Neuronal stem cell (in vitro differentiated cells): ENCODE measurements at regions not wholly inside any gene's neighbourhood (a gene's known extent, or its start where the extent isn't known, plus 50 kb on each side); places are given as distances from the start of the nearest gene placed in this dataset.
"Not testable (repeated sequence)": the region's sequence is repeated elsewhere in the genome, so short reads cannot be mapped to it uniquely, and the experiment has no call there.

Experiments used
- DNase-seq: peaks from one replicate; pipeline ENCODE4 v3.0.0-alpha.2; 2013; ENCODE audit warnings: low spot score
- H2AFZ ChIP-seq: one replicate; pipeline ENCODE4 v1.6.1; 2013; ENCODE audit warnings: mild to moderate bottlenecking, low read length, inconsistent platforms
- H2AK5ac ChIP-seq: 2 replicates; pipeline ENCODE4 v1.6.1; 2013; ENCODE audit warnings: low read depth, mild to moderate bottlenecking, inconsistent platforms, low read length, moderate library complexity, mixed read lengths
- H2BK120ac ChIP-seq: 2 replicates; pipeline ENCODE4 v1.6.1; 2013; ENCODE audit warnings: low read depth, mild to moderate bottlenecking, inconsistent platforms, low read length, moderate library complexity, mixed read lengths
- H2BK12ac ChIP-seq: one replicate; pipeline ENCODE4 v1.6.1; 2013; ENCODE audit warnings: low read length, inconsistent platforms
- H2BK15ac ChIP-seq: 2 replicates; pipeline ENCODE4 v1.6.1; 2013; ENCODE audit warnings: mild to moderate bottlenecking, low read length, inconsistent platforms, mixed read lengths
- H2BK5ac ChIP-seq: one replicate; pipeline ENCODE4 v1.6.1; 2013; ENCODE audit warnings: inconsistent platforms, mild to moderate bottlenecking, low read length, moderate library complexity
- H3K14ac ChIP-seq: one replicate; pipeline ENCODE4 v1.6.1; 2013; ENCODE audit warnings: low read length, inconsistent platforms
- H3K18ac ChIP-seq: 2 replicates; pipeline ENCODE4 v1.6.1; 2013; ENCODE audit warnings: low read length, inconsistent platforms
- H3K23ac ChIP-seq: 2 replicates; pipeline ENCODE4 v1.6.1; 2013; ENCODE audit warnings: low read depth, mild to moderate bottlenecking, mixed read lengths, low read length, inconsistent platforms; ENCODE audit not compliant: poor library complexity
- H3K27ac ChIP-seq: replicated peaks from 3 replicates; pipeline ENCODE4 v1.5.1; 2013; ENCODE audit warnings: low read length, inconsistent platforms
- H3K27me3 ChIP-seq, 3 experiments: 2 replicates each; pipeline ENCODE4 v1.6.1; 2013; ENCODE audit warnings: low read length in 3 of 3, mild to moderate bottlenecking in 2 of 3, inconsistent platforms in 1 of 3, low read depth in 1 of 3, mixed read lengths in 1 of 3, moderate library complexity in 1 of 3; ENCODE audit not compliant: control insufficient read depth in 3 of 3, insufficient read depth in 3 of 3
- H3K36me3 ChIP-seq, 2 donors: replicated peaks in 1 of 2; 2 replicates each; pipeline ENCODE4 v1.6.1; 2013; ENCODE audit warnings: low read length in 2 of 2; ENCODE audit not compliant: control insufficient read depth in 2 of 2, insufficient read depth in 2 of 2
- H3K4ac ChIP-seq: 2 replicates; pipeline ENCODE4 v1.6.1; 2013; ENCODE audit warnings: inconsistent platforms, mild to moderate bottlenecking, low read length, moderate library complexity
- H3K4me1 ChIP-seq, 2 donors: 1 replicate in 1 of 2; 2 replicates in 1 of 2; pipeline ENCODE4 v1.6.1; 2013; ENCODE audit warnings: low read length in 2 of 2, low read depth in 1 of 2; ENCODE audit not compliant: control insufficient read depth in 2 of 2, insufficient read depth in 1 of 2
- H3K4me2 ChIP-seq: one replicate; pipeline ENCODE4 v1.6.1; 2013; ENCODE audit warnings: mild to moderate bottlenecking, low read length, inconsistent platforms; ENCODE audit not compliant: insufficient read depth, poor library complexity, severe bottlenecking
- H3K4me3 ChIP-seq, 2 donors: 2 replicates each; pipeline ENCODE4 v1.5.1; 2013; ENCODE audit warnings: low read length in 2 of 2, mild to moderate bottlenecking in 2 of 2, inconsistent platforms in 1 of 2, moderate library complexity in 1 of 2
- H3K79me1 ChIP-seq: one replicate; pipeline ENCODE4 v1.6.1; 2013; ENCODE audit warnings: low read depth, mild to moderate bottlenecking, inconsistent platforms, low read length, moderate library complexity
- H3K9ac ChIP-seq: one replicate; pipeline ENCODE4 v1.6.1; 2013; ENCODE audit warnings: mild to moderate bottlenecking, low read depth, low read length, inconsistent platforms; ENCODE audit not compliant: poor library complexity
- H3K9me3 ChIP-seq, 2 donors: replicated peaks in 1 of 2; 2 replicates each; pipeline versions ENCODE3 to v1.6.1; 2013; ENCODE audit warnings: low read length in 2 of 2, mild to moderate bottlenecking in 2 of 2, inconsistent platforms in 1 of 2, low read depth in 1 of 2, mixed read lengths in 1 of 2, moderate library complexity in 1 of 2; ENCODE audit not compliant: control insufficient read depth in 2 of 2, insufficient read depth in 1 of 2
- H4K8ac ChIP-seq: one replicate; pipeline ENCODE4 v1.6.1; 2013; ENCODE audit warnings: low read depth, mild to moderate bottlenecking, inconsistent platforms, low read length, moderate library complexity
- H4K91ac ChIP-seq: one replicate; pipeline ENCODE4 v1.6.1; 2013; ENCODE audit warnings: low read length, low read depth, mild to moderate bottlenecking, inconsistent platforms; ENCODE audit not compliant: poor library complexity
- WGBS, 2 donors: extraction: QIAGEN DNeasy Blood & Tissue Kit; methylation state at CpG; one replicate each; pipeline ENCODE4 v1.1.7; 2013; ENCODE audit warnings: missing lambda C conversion rate in 2 of 2, mixed read lengths in 1 of 2; ENCODE audit not compliant: insufficient read length in 2 of 2, insufficient replicate concordance in 1 of 2; ENCODE audit errors: extremely low coverage in 2 of 2; 5-methylcytosine and 5-hydroxymethylcytosine counted together

DNA sequence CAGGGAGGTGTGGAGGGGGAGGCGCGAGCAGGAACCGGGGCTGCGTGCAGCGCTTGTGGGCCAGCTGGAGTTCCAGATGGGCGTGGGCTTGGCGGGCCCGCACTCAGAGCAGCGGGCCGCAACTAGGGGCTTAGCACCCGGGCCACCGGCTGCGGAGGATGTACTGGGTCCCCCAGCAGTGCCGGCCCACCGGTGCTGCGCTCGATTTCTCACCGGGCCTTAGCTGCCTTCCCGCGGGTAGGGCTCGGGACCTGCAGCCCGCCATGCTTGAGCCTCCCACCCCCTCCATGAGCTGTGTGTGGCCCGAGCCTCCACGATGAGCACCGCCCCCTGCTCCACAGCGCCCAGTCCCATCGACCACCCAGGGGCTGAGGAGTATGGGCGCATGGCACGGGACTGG is 309.0 kb upstream of the ELAVL2 start:
- H3K36me3 ChIP-seq, H2BK5ac ChIP-seq, H3K23ac ChIP-seq, H2AK5ac ChIP-seq, H3K27ac ChIP-seq, H3K4ac ChIP-seq, H3K4me3 ChIP-seq, H3K4me2 ChIP-seq, H3K18ac ChIP-seq, H3K79me1 ChIP-seq, H2BK15ac ChIP-seq, H3K27me3 ChIP-seq, H2BK120ac ChIP-seq, DNase-seq, H2AFZ ChIP-seq, H3K4me1 ChIP-seq, H4K91ac ChIP-seq, H2BK12ac ChIP-seq, H3K14ac ChIP-seq, H4K8ac ChIP-seq, H3K9ac ChIP-seq, H3K9me3 ChIP-seq: not testable (repeated sequence)
- no CpG with 5 or more reads among the region's 29 CpGs for WGBS, 2 donors

DNA sequence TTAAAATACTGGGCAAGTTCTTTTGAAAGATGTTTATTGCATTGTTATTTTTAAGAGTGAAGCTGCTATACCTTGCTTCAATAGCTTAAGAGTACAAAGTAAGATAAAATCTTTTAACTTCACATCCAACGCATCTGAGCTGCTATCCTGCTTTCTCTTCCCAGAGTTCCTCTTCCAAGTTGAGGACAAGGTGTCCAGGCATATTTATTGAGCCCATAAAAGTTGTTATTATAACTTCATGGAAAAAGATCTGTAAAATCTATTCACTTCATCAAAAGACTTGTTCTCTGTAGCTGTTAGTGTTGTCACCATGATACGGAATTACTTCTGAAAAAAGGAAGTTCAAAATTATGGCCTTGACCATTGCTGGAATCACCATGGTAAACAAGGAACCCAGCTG is 306.2 kb upstream of the ELAVL2 start:
- Histone ChIP-seq H3K14ac (no peak overlapping the region), H3K27me3 (no peaks in the 10 kb centered on the region), H2BK120ac (no peak overlapping the region), H2BK15ac (no peak overlapping the region), H2BK12ac (no peak overlapping the region), H3K36me3 (no peaks in the 10 kb centered on the region), H3K18ac (no peak overlapping the region), H3K23ac (no peak overlapping the region), H3K4ac (no peak overlapping the region), H2AFZ (no peak overlapping the region), H3K4me3 (no peak overlapping the region), H3K9me3 (no peaks in the 10 kb centered on the region), H3K27ac (no peak overlapping the region), H3K4me2 (no peak overlapping the region), H4K91ac (no peak overlapping the region), H3K9ac (no peak overlapping the region), H4K8ac (no peak overlapping the region), H2AK5ac (no peak overlapping the region), H3K4me1 (no peaks in the 10 kb centered on the region), H2BK5ac (no peak overlapping the region), H3K79me1 (no peaks in the 10 kb centered on the region)
- no CpG with 5 or more reads among the region's 2 CpGs for WGBS, 2 donors
- no peak for DNase-seq

DNA sequence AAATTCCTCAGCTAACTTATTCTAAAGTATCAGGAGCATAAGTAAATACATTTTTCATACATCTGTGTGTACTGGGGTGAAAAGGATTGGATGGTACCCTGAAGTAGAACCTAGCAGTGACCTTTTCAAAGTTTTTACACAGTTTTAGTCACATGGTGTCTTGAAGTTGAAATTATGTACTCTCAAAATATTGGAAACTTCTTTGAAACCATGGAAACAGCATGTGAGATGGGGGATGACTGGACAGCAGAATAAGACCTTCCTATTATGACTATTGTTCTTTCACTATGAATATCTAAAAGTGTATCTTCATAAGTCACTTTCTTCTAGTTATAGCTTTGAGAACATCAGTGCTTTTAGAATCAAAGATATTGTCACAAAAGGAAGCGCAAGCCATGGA is 301.5 kb upstream of the ELAVL2 start:
- H3K36me3 ChIP-seq = no peaks in the 10 kb centered on the region
- H2BK5ac ChIP-seq = no peak overlapping the region
- H3K23ac ChIP-seq = no peak overlapping the region
- H4K8ac ChIP-seq = no peak overlapping the region
- H2BK15ac ChIP-seq = no peak overlapping the region
- H3K14ac ChIP-seq = no peak overlapping the region
- no peak overlapping the region for H3K27ac ChIP-seq
- no peaks in the 10 kb centered on the region for H3K27me3 ChIP-seq
- no CpG with 5 or more reads among the region's 1 CpG for WGBS, 2 donors
- no peak overlapping the region for H4K91ac ChIP-seq
- no peak overlapping the region for H3K4me3 ChIP-seq
- H2BK12ac ChIP-seq = no peak overlapping the region
- H2AK5ac ChIP-seq = no peak overlapping the region
- H3K9me3 ChIP-seq = no peaks in the 10 kb centered on the region
- no peaks in the 10 kb centered on the region for H3K4me1 ChIP-seq
- no peak overlapping the region for H3K4me2 ChIP-seq
- no peak overlapping the region for H3K9ac ChIP-seq
- no peak overlapping the region for H3K18ac ChIP-seq
- H3K79me1 ChIP-seq = no peaks in the 10 kb centered on the region
- no peak overlapping the region for H2BK120ac ChIP-seq
- H3K4ac ChIP-seq = no peak overlapping the region
- no peak for DNase-seq
- no peak overlapping the region for H2AFZ ChIP-seq

GRCh38 chr9:24118190-24118589 is 292.1 kb upstream of the ELAVL2 start:
- Histone ChIP-seq H3K27ac (no peak overlapping the region), H3K4ac (no peak overlapping the region), H4K91ac (no peak overlapping the region), H3K9me3 (no peaks in the 10 kb centered on the region), H3K23ac (no peak overlapping the region), H2BK12ac (no peak overlapping the region), H3K9ac (no peak overlapping the region), H3K14ac (no peak overlapping the region), H4K8ac (no peak overlapping the region), H3K36me3 (no peaks in the 10 kb centered on the region), H3K18ac (no peak overlapping the region), H2BK5ac (no peak overlapping the region), H3K4me1 (no peaks in the 10 kb centered on the region), H3K4me3 (no peak overlapping the region), H2AFZ (no peak overlapping the region), H3K4me2 (no peak overlapping the region), H3K79me1 (no peaks in the 10 kb centered on the region), H2BK15ac (no peak overlapping the region), H2BK120ac (no peak overlapping the region), H3K27me3 (no peaks in the 10 kb centered on the region), H2AK5ac (no peak overlapping the region)
- no peak for DNase-seq
- no CpG with 5 or more reads among the region's 5 CpGs for WGBS, 2 donors
